Globus pallidus (tissue), 1 donor: ENCODE measurements at regions not wholly inside any gene's neighbourhood (a gene's known extent, or its start where the extent isn't known, plus 50 kb on each side); places are given as distances from the start of the nearest gene placed in this dataset.
"Not testable (repeated sequence)": the region's sequence is repeated elsewhere in the genome, so short reads cannot be mapped to it uniquely, and the experiment has no call there.

Experiments used
- DNase-seq: peaks from one replicate; pipeline ENCODE4 v3.0.0-alpha.2; 2015; ENCODE audit warnings: low spot score

GRCh38 chr6:105537981-105538578 is 135.2 kb upstream of the PREP start:
- no peak for DNase-seq

GRCh38 chr6:105536961-105537360 is 134.1 kb upstream of the PREP start:
- DNase-seq, result no peak

- no peak for DNase-seq
These were observed 130.4 kb upstream of the PREP start for GRCh38 chr6:105533301-105533700.

GRCh38 chr6:105526225-105526872 is 123.5 kb upstream of the PREP start:
- DNase-seq, result no peak

GRCh38 chr6:105522626-105523322 is 119.9 kb upstream of the PREP start:
- no peak for DNase-seq

- DNase-seq, result no peak
These were observed 117.1 kb upstream of the PREP start for GRCh38 chr6:105519954-105520353.

GRCh38 chr6:105518993-105519392 is 116.1 kb upstream of the PREP start:
- not testable (repeated sequence) for DNase-seq

- DNase-seq, result no peak
These were observed 112.2 kb upstream of the PREP start for GRCh38 chr6:105515054-105515453.

GRCh38 chr6:105514306-105514705 is 111.4 kb upstream of the PREP start:
- no peak for DNase-seq

- DNase-seq, result no peak
These were observed 108.8 kb upstream of the PREP start for GRCh38 chr6:105511639-105512038.

GRCh38 chr6:105510746-105511145 is 107.9 kb upstream of the PREP start:
- DNase-seq, result no peak

- no peak for DNase-seq
These were observed 106.8 kb upstream of the PREP start for GRCh38 chr6:105509506-105510331.

- no peak for DNase-seq
These were observed 104.9 kb upstream of the PREP start for GRCh38 chr6:105507811-105508210.

- DNase-seq, result no peak
These were observed 101.8 kb upstream of the PREP start for GRCh38 chr6:105504706-105505105.

- DNase-seq, result no peak
These were observed 100.8 kb upstream of the PREP start for GRCh38 chr6:105503641-105504040.

- DNase-seq, result no peak
These were observed 99.0 kb upstream of the PREP start for GRCh38 chr6:105501826-105502344.

- no peak for DNase-seq
These were observed 98.4 kb upstream of the PREP start for GRCh38 chr6:105501246-105501645.

- DNase-seq, result no peak
These were observed 97.8 kb upstream of the PREP start for GRCh38 chr6:105500693-105501092.

- DNase-seq, result no peak
These were observed 97.0 kb upstream of the PREP start for GRCh38 chr6:105499931-105500330.

GRCh38 chr6:105499136-105499870 is 96.4 kb upstream of the PREP start:
- no peak for DNase-seq

GRCh38 chr6:105497549-105497948 is 94.7 kb upstream of the PREP start:
- DNase-seq, result no peak

- DNase-seq, result no peak
These were observed 92.6 kb upstream of the PREP start for GRCh38 chr6:105495515-105495914.
